ENCODE measurements at regions not wholly inside any gene's neighbourhood (a gene's known extent, or its start where the extent isn't known, plus 50 kb on each side); places are given as distances from the start of the nearest gene placed in this dataset.

GRCh38 chr16:79312502-79312901, 288.0 kb downstream of the MAF start:
- no peak for TF ChIP-seq CTCF (IDR thresholded peaks at IDR 0.05; ENCODE audit: poor library complexity)
- TF ChIP-seq EZH2 (IDR thresholded peaks at IDR 0.05; ENCODE audit: borderline replicate concordance), result no peak
